MM.1S (cell line): ENCODE measurements at regions not wholly inside any gene's neighbourhood (a gene's known extent, or its start where the extent isn't known, plus 50 kb on each side); places are given as distances from the start of the nearest gene placed in this dataset.

Experiments used
- EZH2 ChIP-seq: fragments of 300-600 bp; sonication (generic); optimal IDR thresholded peaks from 2 replicates; pipeline ENCODE3; 2017; ENCODE audit warnings: low read depth, mild to moderate bottlenecking, antibody characterized with exemption, low read length, mixed read lengths
- EZH2phosphoT487 ChIP-seq: fragments of 300-600 bp; sonication (generic); IDR thresholded peaks from 2 replicates; pipeline ENCODE4 v1.6.1; 2018; ENCODE audit warnings: antibody characterized with exemption, low read length
- TF ChIP-seq, protein P1 (sequence below): fragments of 300-600 bp; sonication (generic); IDR thresholded peaks from 2 replicates; pipeline ENCODE4 v1.5.1; 2016; ENCODE audit warnings: antibody characterized with exemption, low read length, mixed read lengths

DNA sequence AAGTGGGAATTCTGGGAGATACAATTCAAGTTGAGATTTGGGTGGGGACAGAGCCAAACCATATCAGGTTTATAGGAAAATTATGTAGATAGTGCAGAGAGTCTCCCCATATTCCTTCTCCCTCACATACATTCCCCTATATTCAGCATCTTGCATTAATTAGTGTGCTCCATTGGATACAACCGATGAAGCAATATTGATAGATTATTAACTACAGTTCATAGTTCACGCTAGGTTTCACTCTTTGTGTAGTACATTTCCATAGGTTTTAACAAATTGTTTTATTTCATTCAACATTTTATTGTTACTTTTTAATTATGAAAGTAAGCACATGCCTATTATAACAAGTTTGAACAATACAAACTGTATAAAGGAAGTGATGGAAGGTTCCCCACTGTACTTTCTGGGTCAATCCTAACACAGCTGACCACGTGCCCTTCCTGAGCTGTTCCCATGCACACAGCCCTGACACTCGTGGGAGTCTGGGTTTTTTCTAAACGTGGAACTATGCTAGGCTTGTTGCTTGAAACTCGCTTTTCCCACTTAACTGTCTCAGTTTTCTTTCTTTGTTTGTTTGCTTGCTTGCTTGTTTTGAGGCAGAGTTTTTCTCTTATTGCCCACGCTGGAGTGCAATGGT, 116.8 kb upstream of the TMPRSS2 start:
- TF ChIP-seq, protein P1, sequence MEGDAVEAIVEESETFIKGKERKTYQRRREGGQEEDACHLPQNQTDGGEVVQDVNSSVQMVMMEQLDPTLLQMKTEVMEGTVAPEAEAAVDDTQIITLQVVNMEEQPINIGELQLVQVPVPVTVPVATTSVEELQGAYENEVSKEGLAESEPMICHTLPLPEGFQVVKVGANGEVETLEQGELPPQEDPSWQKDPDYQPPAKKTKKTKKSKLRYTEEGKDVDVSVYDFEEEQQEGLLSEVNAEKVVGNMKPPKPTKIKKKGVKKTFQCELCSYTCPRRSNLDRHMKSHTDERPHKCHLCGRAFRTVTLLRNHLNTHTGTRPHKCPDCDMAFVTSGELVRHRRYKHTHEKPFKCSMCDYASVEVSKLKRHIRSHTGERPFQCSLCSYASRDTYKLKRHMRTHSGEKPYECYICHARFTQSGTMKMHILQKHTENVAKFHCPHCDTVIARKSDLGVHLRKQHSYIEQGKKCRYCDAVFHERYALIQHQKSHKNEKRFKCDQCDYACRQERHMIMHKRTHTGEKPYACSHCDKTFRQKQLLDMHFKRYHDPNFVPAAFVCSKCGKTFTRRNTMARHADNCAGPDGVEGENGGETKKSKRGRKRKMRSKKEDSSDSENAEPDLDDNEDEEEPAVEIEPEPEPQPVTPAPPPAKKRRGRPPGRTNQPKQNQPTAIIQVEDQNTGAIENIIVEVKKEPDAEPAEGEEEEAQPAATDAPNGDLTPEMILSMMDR: no peak
- no peak for TF ChIP-seq EZH2
- no peak for TF ChIP-seq EZH2phosphoT487
